ENCODE measurements at regions not wholly inside any gene's neighbourhood (a gene's known extent, or its start where the extent isn't known, plus 50 kb on each side); places are given as distances from the start of the nearest gene placed in this dataset.
"Not testable (repeated sequence)": the region's sequence is repeated elsewhere in the genome, so short reads cannot be mapped to it uniquely, and the experiment has no call there.

- not testable (repeated sequence) for TF ChIP-seq PPARA (CRISPR knock-in tag; IDR thresholded peaks at IDR 0.05; ENCODE audit: borderline replicate concordance); ZFP3 (CRISPR knock-in tag; IDR thresholded peaks at IDR 0.05); ZC3H10 (CRISPR knock-in tag; IDR thresholded peaks at IDR 0.05); CSDC2 (CRISPR knock-in tag; IDR thresholded peaks at IDR 0.05); OSR1 (CRISPR knock-in tag; IDR thresholded peaks at IDR 0.05); ESRRG (CRISPR knock-in tag; IDR thresholded peaks at IDR 0.05)
- TF ChIP-seq, protein P1, sequence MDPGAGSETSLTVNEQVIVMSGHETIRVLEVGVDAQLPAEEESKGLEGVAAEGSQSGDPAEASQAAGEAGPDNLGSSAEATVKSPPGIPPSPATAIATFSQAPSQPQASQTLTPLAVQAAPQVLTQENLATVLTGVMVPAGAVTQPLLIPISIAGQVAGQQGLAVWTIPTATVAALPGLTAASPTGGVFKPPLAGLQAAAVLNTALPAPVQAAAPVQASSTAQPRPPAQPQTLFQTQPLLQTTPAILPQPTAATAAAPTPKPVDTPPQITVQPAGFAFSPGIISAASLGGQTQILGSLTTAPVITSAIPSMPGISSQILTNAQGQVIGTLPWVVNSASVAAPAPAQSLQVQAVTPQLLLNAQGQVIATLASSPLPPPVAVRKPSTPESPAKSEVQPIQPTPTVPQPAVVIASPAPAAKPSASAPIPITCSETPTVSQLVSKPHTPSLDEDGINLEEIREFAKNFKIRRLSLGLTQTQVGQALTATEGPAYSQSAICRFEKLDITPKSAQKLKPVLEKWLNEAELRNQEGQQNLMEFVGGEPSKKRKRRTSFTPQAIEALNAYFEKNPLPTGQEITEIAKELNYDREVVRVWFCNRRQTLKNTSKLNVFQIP (CRISPR knock-in tag; IDR thresholded peaks at IDR 0.05; ENCODE audit: borderline replicate concordance, low read depth): not testable (repeated sequence)
- TF ChIP-seq, protein P2, sequence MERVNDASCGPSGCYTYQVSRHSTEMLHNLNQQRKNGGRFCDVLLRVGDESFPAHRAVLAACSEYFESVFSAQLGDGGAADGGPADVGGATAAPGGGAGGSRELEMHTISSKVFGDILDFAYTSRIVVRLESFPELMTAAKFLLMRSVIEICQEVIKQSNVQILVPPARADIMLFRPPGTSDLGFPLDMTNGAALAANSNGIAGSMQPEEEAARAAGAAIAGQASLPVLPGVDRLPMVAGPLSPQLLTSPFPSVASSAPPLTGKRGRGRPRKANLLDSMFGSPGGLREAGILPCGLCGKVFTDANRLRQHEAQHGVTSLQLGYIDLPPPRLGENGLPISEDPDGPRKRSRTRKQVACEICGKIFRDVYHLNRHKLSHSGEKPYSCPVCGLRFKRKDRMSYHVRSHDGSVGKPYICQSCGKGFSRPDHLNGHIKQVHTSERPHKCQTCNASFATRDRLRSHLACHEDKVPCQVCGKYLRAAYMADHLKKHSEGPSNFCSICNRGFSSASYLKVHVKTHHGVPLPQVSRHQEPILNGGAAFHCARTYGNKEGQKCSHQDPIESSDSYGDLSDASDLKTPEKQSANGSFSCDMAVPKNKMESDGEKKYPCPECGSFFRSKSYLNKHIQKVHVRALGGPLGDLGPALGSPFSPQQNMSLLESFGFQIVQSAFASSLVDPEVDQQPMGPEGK (CRISPR knock-in tag; IDR thresholded peaks at IDR 0.05; ENCODE audit: borderline replicate concordance): not testable (repeated sequence)
These were observed 352.4 kb upstream of the NOTCH2NLA start for GRCh38 chr1:146581229-146581628.
